Astrocyte of the cerebellum (primary cell): ENCODE measurements at regions not wholly inside any gene's neighbourhood (a gene's known extent, or its start where the extent isn't known, plus 50 kb on each side); places are given as distances from the start of the nearest gene placed in this dataset.

Source experiments
- DNase-seq: peaks from one replicate; pipeline ENCODE4 v3.0.0-alpha.2; 2011; ENCODE audit warnings: low read depth
- H3K4me3 ChIP-seq: 2 replicates; pipeline ENCODE4 v1.5.1; 2011; ENCODE audit warnings: mild to moderate bottlenecking, low read depth, low read length, moderate library complexity
- CTCF ChIP-seq: IDR thresholded peaks from 2 replicates; pipeline ENCODE4 v1.5.1; 2012; ENCODE audit warnings: low read length, low read depth, moderate library complexity, mild to moderate bottlenecking; ENCODE audit errors: missing control alignments
- in situ Hi-C: cut with HindIII; loops from 2 replicates; pipeline ENCODE4 v1.10.0; 2017; ENCODE audit warnings: low sequenced_read_pairs

- in situ Hi-C loops: no loop called here
- no peak for DNase-seq
- no peak overlapping the region for H3K4me3 ChIP-seq
- no peak for TF ChIP-seq CTCF
Observed at GRCh38 chr18:42163321-42163720, 208.3 kb downstream of the PIK3C3 start.

GRCh38 chr18:42164556-42164955 is 209.5 kb downstream of the PIK3C3 start:
- no peak overlapping the region for H3K4me3 ChIP-seq
- TF ChIP-seq CTCF: no peak
- in situ Hi-C loops: no loop called here
- DNase-seq: no peak

- in situ Hi-C loops: no loop called here
- no peak overlapping the region for H3K4me3 ChIP-seq
- TF ChIP-seq CTCF: no peak
- no peak for DNase-seq
Observed at GRCh38 chr18:42165922-42166513, 211.0 kb downstream of the PIK3C3 start.

GRCh38 chr18:42168487-42168886 is 213.5 kb downstream of the PIK3C3 start:
- in situ Hi-C loops: no loop called here
- no peak for DNase-seq
- TF ChIP-seq CTCF: no peak
- no peak overlapping the region for H3K4me3 ChIP-seq

GRCh38 chr18:42168907-42169306 is 213.9 kb downstream of the PIK3C3 start:
- in situ Hi-C loops: no loop called here
- TF ChIP-seq CTCF: no peak
- H3K4me3 ChIP-seq: no peak overlapping the region
- no peak for DNase-seq

- no peak for TF ChIP-seq CTCF
- DNase-seq: no peak
- in situ Hi-C loops: no loop called here
- no peak overlapping the region for H3K4me3 ChIP-seq
Observed at GRCh38 chr18:42174909-42175308, 219.9 kb downstream of the PIK3C3 start.

- DNase-seq: no peak
- no peak for TF ChIP-seq CTCF
- in situ Hi-C loops: no loop called here
- H3K4me3 ChIP-seq: no peak overlapping the region
Observed at GRCh38 chr18:42176599-42176998, 221.6 kb downstream of the PIK3C3 start.
